Neuronal stem cell (in vitro differentiated cells): ENCODE measurements at regions not wholly inside any gene's neighbourhood (a gene's known extent, or its start where the extent isn't known, plus 50 kb on each side); places are given as distances from the start of the nearest gene placed in this dataset.

Experiments
- DNase-seq: peaks from one replicate; pipeline ENCODE4 v3.0.0-alpha.2; 2013; ENCODE audit warnings: low spot score
- H2AFZ ChIP-seq: one replicate; pipeline ENCODE4 v1.6.1; 2013; ENCODE audit warnings: mild to moderate bottlenecking, low read length, inconsistent platforms
- H2AK5ac ChIP-seq: 2 replicates; pipeline ENCODE4 v1.6.1; 2013; ENCODE audit warnings: low read depth, mild to moderate bottlenecking, inconsistent platforms, low read length, moderate library complexity, mixed read lengths
- H2BK120ac ChIP-seq: 2 replicates; pipeline ENCODE4 v1.6.1; 2013; ENCODE audit warnings: low read depth, mild to moderate bottlenecking, inconsistent platforms, low read length, moderate library complexity, mixed read lengths
- H2BK12ac ChIP-seq: one replicate; pipeline ENCODE4 v1.6.1; 2013; ENCODE audit warnings: low read length, inconsistent platforms
- H2BK15ac ChIP-seq: 2 replicates; pipeline ENCODE4 v1.6.1; 2013; ENCODE audit warnings: mild to moderate bottlenecking, low read length, inconsistent platforms, mixed read lengths
- H2BK5ac ChIP-seq: one replicate; pipeline ENCODE4 v1.6.1; 2013; ENCODE audit warnings: inconsistent platforms, mild to moderate bottlenecking, low read length, moderate library complexity
- H3K14ac ChIP-seq: one replicate; pipeline ENCODE4 v1.6.1; 2013; ENCODE audit warnings: low read length, inconsistent platforms
- H3K18ac ChIP-seq: 2 replicates; pipeline ENCODE4 v1.6.1; 2013; ENCODE audit warnings: low read length, inconsistent platforms
- H3K23ac ChIP-seq: 2 replicates; pipeline ENCODE4 v1.6.1; 2013; ENCODE audit warnings: low read depth, mild to moderate bottlenecking, mixed read lengths, low read length, inconsistent platforms; ENCODE audit not compliant: poor library complexity
- H3K27ac ChIP-seq: replicated peaks from 3 replicates; pipeline ENCODE4 v1.5.1; 2013; ENCODE audit warnings: low read length, inconsistent platforms
- H3K27me3 ChIP-seq, 3 experiments: 2 replicates each; pipeline ENCODE4 v1.6.1; 2013; ENCODE audit warnings: low read length in 3 of 3, mild to moderate bottlenecking in 2 of 3, inconsistent platforms in 1 of 3, low read depth in 1 of 3, mixed read lengths in 1 of 3, moderate library complexity in 1 of 3; ENCODE audit not compliant: control insufficient read depth in 3 of 3, insufficient read depth in 3 of 3
- H3K36me3 ChIP-seq, 2 donors: replicated peaks in 1 of 2; 2 replicates each; pipeline ENCODE4 v1.6.1; 2013; ENCODE audit warnings: low read length in 2 of 2; ENCODE audit not compliant: control insufficient read depth in 2 of 2, insufficient read depth in 2 of 2
- H3K4ac ChIP-seq: 2 replicates; pipeline ENCODE4 v1.6.1; 2013; ENCODE audit warnings: inconsistent platforms, mild to moderate bottlenecking, low read length, moderate library complexity
- H3K4me1 ChIP-seq, 2 donors: 1 replicate in 1 of 2; 2 replicates in 1 of 2; pipeline ENCODE4 v1.6.1; 2013; ENCODE audit warnings: low read length in 2 of 2, low read depth in 1 of 2; ENCODE audit not compliant: control insufficient read depth in 2 of 2, insufficient read depth in 1 of 2
- H3K4me2 ChIP-seq: one replicate; pipeline ENCODE4 v1.6.1; 2013; ENCODE audit warnings: mild to moderate bottlenecking, low read length, inconsistent platforms; ENCODE audit not compliant: insufficient read depth, poor library complexity, severe bottlenecking
- H3K4me3 ChIP-seq, 2 donors: 2 replicates each; pipeline ENCODE4 v1.5.1; 2013; ENCODE audit warnings: low read length in 2 of 2, mild to moderate bottlenecking in 2 of 2, inconsistent platforms in 1 of 2, moderate library complexity in 1 of 2
- H3K79me1 ChIP-seq: one replicate; pipeline ENCODE4 v1.6.1; 2013; ENCODE audit warnings: low read depth, mild to moderate bottlenecking, inconsistent platforms, low read length, moderate library complexity
- H3K9ac ChIP-seq: one replicate; pipeline ENCODE4 v1.6.1; 2013; ENCODE audit warnings: mild to moderate bottlenecking, low read depth, low read length, inconsistent platforms; ENCODE audit not compliant: poor library complexity
- H3K9me3 ChIP-seq, 2 donors: replicated peaks in 1 of 2; 2 replicates each; pipeline versions ENCODE3 to v1.6.1; 2013; ENCODE audit warnings: low read length in 2 of 2, mild to moderate bottlenecking in 2 of 2, inconsistent platforms in 1 of 2, low read depth in 1 of 2, mixed read lengths in 1 of 2, moderate library complexity in 1 of 2; ENCODE audit not compliant: control insufficient read depth in 2 of 2, insufficient read depth in 1 of 2
- H4K8ac ChIP-seq: one replicate; pipeline ENCODE4 v1.6.1; 2013; ENCODE audit warnings: low read depth, mild to moderate bottlenecking, inconsistent platforms, low read length, moderate library complexity
- H4K91ac ChIP-seq: one replicate; pipeline ENCODE4 v1.6.1; 2013; ENCODE audit warnings: low read length, low read depth, mild to moderate bottlenecking, inconsistent platforms; ENCODE audit not compliant: poor library complexity
- WGBS, 2 donors: extraction: QIAGEN DNeasy Blood & Tissue Kit; methylation state at CpG; one replicate each; pipeline ENCODE4 v1.1.7; 2013; ENCODE audit warnings: missing lambda C conversion rate in 2 of 2, mixed read lengths in 1 of 2; ENCODE audit not compliant: insufficient read length in 2 of 2, insufficient replicate concordance in 1 of 2; ENCODE audit errors: extremely low coverage in 2 of 2; 5-methylcytosine and 5-hydroxymethylcytosine counted together

GRCh38 chr16:35626041-35626440 lies 2166.6 kb downstream of the TP53TG3F start:
- Histone ChIP-seq H2BK5ac (no peak overlapping the region), H4K91ac (no peak overlapping the region), H3K14ac (no peak overlapping the region), H3K9me3 (peaks cover 0 to 15% of the 10 kb centered on the region in 2 donors), H4K8ac (no peak overlapping the region), H3K27me3 (no peaks in the 10 kb centered on the region), H3K23ac (no peak overlapping the region), H2AK5ac (no peak overlapping the region), H2AFZ (no peak overlapping the region), H3K9ac (no peak overlapping the region), H2BK15ac (no peak overlapping the region), H3K4me3 (no peak overlapping the region), H3K4me1 (no peaks in the 10 kb centered on the region), H2BK12ac (no peak overlapping the region), H2BK120ac (no peak overlapping the region), H3K36me3 (no peaks in the 10 kb centered on the region), H3K79me1 (no peaks in the 10 kb centered on the region), H3K27ac (no peak overlapping the region), H3K4ac (no peak overlapping the region), H3K18ac (no peak overlapping the region), H3K4me2 (no peak overlapping the region)
- WGBS, 2 donors, result no CpG with 5 or more reads among the region's 1 CpG
- no peak for DNase-seq

DNA sequence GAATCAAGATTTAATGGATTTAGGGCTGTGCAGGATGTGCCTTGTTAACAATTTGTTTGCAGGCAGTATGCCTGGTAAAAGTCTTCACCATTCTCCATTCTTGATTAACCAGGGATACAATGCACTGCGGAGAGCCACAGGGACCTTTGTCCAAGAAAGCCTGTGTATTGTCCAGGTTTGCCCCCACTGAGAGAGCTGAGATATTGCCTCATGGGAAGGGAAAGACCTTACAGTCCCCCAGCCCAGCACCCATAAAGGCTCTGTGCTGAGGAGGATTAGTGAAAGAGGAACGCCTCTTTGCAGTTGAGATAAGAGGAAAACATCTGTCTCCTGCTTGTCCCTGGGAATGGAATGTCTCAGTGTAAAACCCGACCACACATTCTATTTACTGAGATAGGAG lies 2169.6 kb downstream of the TP53TG3F start:
- Histone ChIP-seq H2BK15ac (no peak overlapping the region), H3K4ac (no peak overlapping the region), H3K9ac (no peak overlapping the region), H3K4me1 (no peaks in the 10 kb centered on the region), H2BK12ac (no peak overlapping the region), H3K27me3 (no peaks in the 10 kb centered on the region), H3K9me3 (peaks cover 0 to 12% of the 10 kb centered on the region in 2 donors), H3K14ac (no peak overlapping the region), H3K79me1 (no peaks in the 10 kb centered on the region), H3K4me3 (no peak overlapping the region), H3K27ac (no peak overlapping the region), H3K23ac (no peak overlapping the region), H3K36me3 (no peaks in the 10 kb centered on the region), H4K8ac (no peak overlapping the region), H4K91ac (no peak overlapping the region), H2BK120ac (no peak overlapping the region), H2AFZ (no peak overlapping the region), H3K4me2 (no peak overlapping the region), H2BK5ac (no peak overlapping the region), H3K18ac (no peak overlapping the region), H2AK5ac (no peak overlapping the region)
- WGBS, 2 donors, result no CpG with 5 or more reads among the region's 3 CpGs
- no peak for DNase-seq

GRCh38 chr16:35631261-35631945 lies 2172.0 kb downstream of the TP53TG3F start:
- Histone ChIP-seq H3K18ac (no peak overlapping the region), H3K4me1 (no peaks in the 10 kb centered on the region), H4K8ac (no peak overlapping the region), H3K4ac (no peak overlapping the region), H3K9ac (no peak overlapping the region), H3K27me3 (no peaks in the 10 kb centered on the region), H3K4me3 (no peak overlapping the region), H3K36me3 (no peaks in the 10 kb centered on the region), H2AK5ac (no peak overlapping the region), H2AFZ (no peak overlapping the region), H3K14ac (no peak overlapping the region), H3K79me1 (no peaks in the 10 kb centered on the region), H3K4me2 (no peak overlapping the region), H4K91ac (no peak overlapping the region), H2BK15ac (no peak overlapping the region), H3K27ac (no peak overlapping the region), H3K9me3 (peaks cover 0 to 8% of the 10 kb centered on the region in 2 donors), H2BK5ac (no peak overlapping the region), H2BK12ac (no peak overlapping the region), H3K23ac (no peak overlapping the region), H2BK120ac (no peak overlapping the region)
- DNase-seq, result no peak
- WGBS, 2 donors, result no CpG with 5 or more reads among the region's 2 CpGs

GRCh38 chr16:35636480-35637230 lies 2177.2 kb downstream of the TP53TG3F start:
- Histone ChIP-seq H3K36me3 (no peaks in the 10 kb centered on the region), H3K4ac (no peak overlapping the region), H2AFZ (no peak overlapping the region), H3K4me3 (peak overlapping the region in 1 of 2 donors; percentile 16), H2BK12ac (no peak overlapping the region), H2BK120ac (no peak overlapping the region), H3K4me2 (no peak overlapping the region), H2BK15ac (no peak overlapping the region), H3K27me3 (no peaks in the 10 kb centered on the region), H4K8ac (no peak overlapping the region), H2BK5ac (no peak overlapping the region), H2AK5ac (no peak overlapping the region), H3K14ac (no peak overlapping the region), H3K23ac (no peak overlapping the region), H3K79me1 (no peaks in the 10 kb centered on the region), H3K4me1 (no peaks in the 10 kb centered on the region), H4K91ac (no peak overlapping the region), H3K18ac (no peak overlapping the region), H3K9ac (no peak overlapping the region), H3K27ac (no peak overlapping the region), H3K9me3 (peaks cover 0 to 43% of the 10 kb centered on the region in 2 donors)
- no CpG with 5 or more reads among the region's 5 CpGs for WGBS, 2 donors
- no peak for DNase-seq
